ENCODE measurements at regions not wholly inside any gene's neighbourhood (a gene's known extent, or its start where the extent isn't known, plus 50 kb on each side); places are given as distances from the start of the nearest gene placed in this dataset.

GRCh38 chr10:121070275-121071070, 219.3 kb downstream of the WDR11 start:
- no peak overlapping the region for H2AFZ ChIP-seq
- no peaks in the 10 kb centered on the region for H3K9me3 ChIP-seq (ENCODE audit: control insufficient read depth, low read length)
- H3K4me3 ChIP-seq (ENCODE audit: low read depth, low read length) = no peak overlapping the region
- H3K27ac ChIP-seq = no peak overlapping the region
- no peak overlapping the region for H3K9ac ChIP-seq
- no peak overlapping the region for H3K4me2 ChIP-seq (ENCODE audit: low read length)
- TF ChIP-seq CTCF (IDR thresholded peaks at IDR 0.05) = no peak
- no peaks in the 10 kb centered on the region for H3K27me3 ChIP-seq (ENCODE audit: control insufficient read depth, insufficient read depth, low read length)
- no peaks in the 10 kb centered on the region for H3K79me2 ChIP-seq
- no peaks in the 10 kb centered on the region for H3K36me3 ChIP-seq (ENCODE audit: control insufficient read depth, insufficient read depth, low read length)
- H3K4me1 ChIP-seq = no peaks in the 10 kb centered on the region

GRCh38 chr10:121071901-121072300, 220.7 kb downstream of the WDR11 start:
- H3K9me3 ChIP-seq (ENCODE audit: control insufficient read depth, low read length) = no peaks in the 10 kb centered on the region
- no peak overlapping the region for H2AFZ ChIP-seq
- no peaks in the 10 kb centered on the region for H3K27me3 ChIP-seq (ENCODE audit: control insufficient read depth, insufficient read depth, low read length)
- H3K9ac ChIP-seq = no peak overlapping the region
- no peaks in the 10 kb centered on the region for H3K79me2 ChIP-seq
- no peak overlapping the region for H3K4me2 ChIP-seq (ENCODE audit: low read length)
- no peaks in the 10 kb centered on the region for H3K36me3 ChIP-seq (ENCODE audit: control insufficient read depth, insufficient read depth, low read length)
- H3K4me1 ChIP-seq = no peaks in the 10 kb centered on the region
- no peak overlapping the region for H3K4me3 ChIP-seq (ENCODE audit: low read depth, low read length)
- H3K27ac ChIP-seq = no peak overlapping the region
- TF ChIP-seq CTCF (IDR thresholded peaks at IDR 0.05) = no peak

- Histone ChIP-seq H3K4me1 (no peaks in the 10 kb centered on the region), H3K4me3 (ENCODE audit: low read depth, low read length) (no peak overlapping the region), H3K79me2 (no peaks in the 10 kb centered on the region), H3K9me3 (ENCODE audit: control insufficient read depth, low read length) (no peaks in the 10 kb centered on the region), H3K9ac (no peak overlapping the region), H3K27ac (no peak overlapping the region), H3K4me2 (ENCODE audit: low read length) (no peak overlapping the region), H2AFZ (no peak overlapping the region), H3K36me3 (ENCODE audit: control insufficient read depth, insufficient read depth, low read length) (no peaks in the 10 kb centered on the region), H3K27me3 (ENCODE audit: control insufficient read depth, insufficient read depth, low read length) (no peaks in the 10 kb centered on the region)
- TF ChIP-seq CTCF (IDR thresholded peaks at IDR 0.05) = no peak
These were observed 222.6 kb downstream of the WDR11 start for GRCh38 chr10:121073728-121074127.

GRCh38 chr10:121076776-121077715, 225.9 kb downstream of the WDR11 start:
- Histone ChIP-seq H3K79me2 (no peaks in the 10 kb centered on the region), H3K9me3 (ENCODE audit: control insufficient read depth, low read length) (no peaks in the 10 kb centered on the region), H3K36me3 (ENCODE audit: control insufficient read depth, insufficient read depth, low read length) (no peaks in the 10 kb centered on the region), H3K9ac (no peak overlapping the region), H2AFZ (no peak overlapping the region), H3K4me3 (ENCODE audit: low read depth, low read length) (no peak overlapping the region), H3K27me3 (ENCODE audit: control insufficient read depth, insufficient read depth, low read length) (no peaks in the 10 kb centered on the region), H3K27ac (no peak overlapping the region), H3K4me2 (ENCODE audit: low read length) (no peak overlapping the region), H3K4me1 (no peaks in the 10 kb centered on the region)
- no peak for TF ChIP-seq CTCF (IDR thresholded peaks at IDR 0.05)
